ENCODE measurements at regions not wholly inside any gene's neighbourhood (a gene's known extent, or its start where the extent isn't known, plus 50 kb on each side); places are given as distances from the start of the nearest gene placed in this dataset.
A peak's percentile ranks its signal among the peaks of the same experiment; 100 is the strongest.

- Histone ChIP-seq H3K27me3 (ENCODE audit: insufficient read depth, low read length) (no peaks in the 10 kb centered on the region), H3K4me2 (ENCODE audit: low read length) (no peak overlapping the region), H3K4me1 (ENCODE audit: insufficient read depth, low read length) (no peaks in the 10 kb centered on the region), H4K20me1 (ENCODE audit: insufficient read depth, low read length) (no peaks in the 10 kb centered on the region), H3K27ac (ENCODE audit: low read depth, low read length) (no peak overlapping the region), H3K4me3 (ENCODE audit: insufficient read depth, low read depth, low read length) (no peak overlapping the region), H3K79me2 (ENCODE audit: insufficient read depth, low read length) (no peaks in the 10 kb centered on the region), H3K36me3 (ENCODE audit: insufficient read depth, low read length) (no peaks in the 10 kb centered on the region), H2AFZ (ENCODE audit: low read depth, low read length) (no peak overlapping the region), H3K9me3 (ENCODE audit: insufficient read depth, low read depth, low read length) (no peaks in the 10 kb centered on the region), H3K9ac (ENCODE audit: low read length) (no peak overlapping the region)
- Mint-ChIP-seq H3K4me1 (ENCODE audit: low read depth, unreplicated experiment) (peaks cover 5% of the 10 kb centered on the region), H3K36me3 (ENCODE audit: low read depth, unreplicated experiment) (no peaks in the 10 kb centered on the region), H3K9me3 (ENCODE audit: unreplicated experiment) (peaks cover 13% of the 10 kb centered on the region), H3K27ac (ENCODE audit: unreplicated experiment) (no peak overlapping the region), H3K4me3 (ENCODE audit: unreplicated experiment) (no peak overlapping the region), H3K27me3 (ENCODE audit: low read depth, unreplicated experiment) (peaks cover 12% of the 10 kb centered on the region)
- DNase-seq (ENCODE audit: low read depth) (no peak), FAIRE-seq (no peak)
- TF ChIP-seq EZH2 (IDR thresholded peaks at IDR 0.05; ENCODE audit: insufficient read depth, low read length) (no peak), CTCF (IDR thresholded peaks at IDR 0.05; ENCODE audit: insufficient read depth, low read depth, low read length) (no peak)
Measured at GRCh38 chr3:31422237-31422636, 110.5 kb upstream of the STT3B start.

- DNase-seq (ENCODE audit: low read depth), result peak; percentile 44
- H3K27me3 Mint-ChIP-seq (ENCODE audit: low read depth, unreplicated experiment), result peaks cover 12% of the 10 kb centered on the region
- no peak overlapping the region for H2AFZ ChIP-seq (ENCODE audit: low read depth, low read length)
Measured at GRCh38 chr3:31423482-31423881, 109.2 kb upstream of the STT3B start.

More at GRCh38 chr3:31423482-31423881, 109.2 kb upstream of the STT3B start:
- H3K9me3 Mint-ChIP-seq (ENCODE audit: unreplicated experiment), result peaks cover 15% of the 10 kb centered on the region
- no peak overlapping the region for H3K27ac Mint-ChIP-seq (ENCODE audit: unreplicated experiment)
- Histone ChIP-seq H3K4me3 (ENCODE audit: insufficient read depth, low read depth, low read length) (no peak overlapping the region), H3K9me3 (ENCODE audit: insufficient read depth, low read depth, low read length) (no peaks in the 10 kb centered on the region), H4K20me1 (ENCODE audit: insufficient read depth, low read length) (no peaks in the 10 kb centered on the region), H3K27me3 (ENCODE audit: insufficient read depth, low read length) (no peaks in the 10 kb centered on the region), H3K4me2 (ENCODE audit: low read length) (no peak overlapping the region), H3K36me3 (ENCODE audit: insufficient read depth, low read length) (no peaks in the 10 kb centered on the region), H3K27ac (ENCODE audit: low read depth, low read length) (no peak overlapping the region), H3K79me2 (ENCODE audit: insufficient read depth, low read length) (no peaks in the 10 kb centered on the region), H3K9ac (ENCODE audit: low read length) (no peak overlapping the region), H3K4me1 (ENCODE audit: insufficient read depth, low read length) (no peaks in the 10 kb centered on the region)
- no peak for TF ChIP-seq EZH2 (IDR thresholded peaks at IDR 0.05; ENCODE audit: insufficient read depth, low read length)
- TF ChIP-seq CTCF (IDR thresholded peaks at IDR 0.05; ENCODE audit: insufficient read depth, low read depth, low read length), result no peak
- H3K4me1 Mint-ChIP-seq (ENCODE audit: low read depth, unreplicated experiment), result peaks cover 5% of the 10 kb centered on the region
- no peaks in the 10 kb centered on the region for H3K36me3 Mint-ChIP-seq (ENCODE audit: low read depth, unreplicated experiment)
- FAIRE-seq, result no peak
- H3K4me3 Mint-ChIP-seq (ENCODE audit: unreplicated experiment), result no peak overlapping the region
